Nephron (organoid): ENCODE measurements at regions not wholly inside any gene's neighbourhood (a gene's known extent, or its start where the extent isn't known, plus 50 kb on each side); places are given as distances from the start of the nearest gene placed in this dataset.
"Not testable (repeated sequence)": the region's sequence is repeated elsewhere in the genome, so short reads cannot be mapped to it uniquely, and the experiment has no call there.

ENCODE experiments used
- H3K27ac Mint-ChIP-seq, 3 experiments: 2 replicates each; pipeline ENCODE4 v1.8.0; 2020; ENCODE audit warnings: mixed read lengths in 3 of 3, mild to moderate bottlenecking in 2 of 3, moderate library complexity in 1 of 3
- H3K27me3 Mint-ChIP-seq: 2 replicates; pipeline ENCODE4 v1.8.0; 2021; ENCODE audit warnings: low read depth, mild to moderate bottlenecking, moderate library complexity, mixed read lengths
- H3K36me3 Mint-ChIP-seq: 2 replicates; pipeline ENCODE4 v1.8.0; 2020; ENCODE audit warnings: low read depth, mixed read lengths
- H3K4me1 Mint-ChIP-seq: 2 replicates; pipeline ENCODE4 v1.8.0; 2020; ENCODE audit warnings: mixed read lengths
- H3K4me3 Mint-ChIP-seq, 3 experiments: 2 replicates each; pipeline ENCODE4 v1.8.0; 2020; ENCODE audit warnings: mild to moderate bottlenecking in 3 of 3, mixed read lengths in 3 of 3, moderate library complexity in 2 of 3
- H3K9me3 Mint-ChIP-seq: 2 replicates; pipeline ENCODE4 v1.8.0; 2020; ENCODE audit warnings: mixed read lengths
- TF ChIP-seq, protein P1 (sequence below), 3 experiments: fragments of 200-600 bp; sonication (generic); IDR thresholded peaks; one replicate each; pipeline ENCODE4 v1.5.0; 2021; ENCODE audit warnings: antibody characterized with exemption in 3 of 3; ENCODE audit not compliant: unreplicated experiment in 3 of 3

DNA sequence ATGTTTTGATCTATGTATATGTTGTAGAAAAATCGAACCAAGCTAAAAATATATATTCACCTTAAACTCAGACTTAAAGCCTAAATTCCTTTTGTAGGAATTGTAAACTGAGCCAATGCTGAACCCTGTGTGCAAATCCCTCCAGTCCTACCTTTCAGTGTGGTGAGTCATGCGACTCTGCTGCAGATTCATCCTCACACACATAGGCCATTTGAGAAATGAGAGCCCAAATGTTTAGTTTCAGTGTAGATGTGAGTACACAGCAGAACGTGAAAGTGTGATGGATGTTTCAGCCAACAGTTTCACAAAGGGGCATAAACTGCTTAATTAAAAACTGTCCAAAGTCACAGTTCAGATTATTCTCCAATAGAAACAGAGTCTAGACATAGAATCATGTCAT is 193.2 kb downstream of the CDH19 start:
- Mint-ChIP-seq H3K4me1 (no peaks in the 10 kb centered on the region), H3K27ac (no peak overlapping the region), H3K4me3 (no peak overlapping the region), H3K9me3 (peaks cover 2% of the 10 kb centered on the region), H3K27me3 (no peaks in the 10 kb centered on the region), H3K36me3 (no peaks in the 10 kb centered on the region)
- TF ChIP-seq, protein P1, sequence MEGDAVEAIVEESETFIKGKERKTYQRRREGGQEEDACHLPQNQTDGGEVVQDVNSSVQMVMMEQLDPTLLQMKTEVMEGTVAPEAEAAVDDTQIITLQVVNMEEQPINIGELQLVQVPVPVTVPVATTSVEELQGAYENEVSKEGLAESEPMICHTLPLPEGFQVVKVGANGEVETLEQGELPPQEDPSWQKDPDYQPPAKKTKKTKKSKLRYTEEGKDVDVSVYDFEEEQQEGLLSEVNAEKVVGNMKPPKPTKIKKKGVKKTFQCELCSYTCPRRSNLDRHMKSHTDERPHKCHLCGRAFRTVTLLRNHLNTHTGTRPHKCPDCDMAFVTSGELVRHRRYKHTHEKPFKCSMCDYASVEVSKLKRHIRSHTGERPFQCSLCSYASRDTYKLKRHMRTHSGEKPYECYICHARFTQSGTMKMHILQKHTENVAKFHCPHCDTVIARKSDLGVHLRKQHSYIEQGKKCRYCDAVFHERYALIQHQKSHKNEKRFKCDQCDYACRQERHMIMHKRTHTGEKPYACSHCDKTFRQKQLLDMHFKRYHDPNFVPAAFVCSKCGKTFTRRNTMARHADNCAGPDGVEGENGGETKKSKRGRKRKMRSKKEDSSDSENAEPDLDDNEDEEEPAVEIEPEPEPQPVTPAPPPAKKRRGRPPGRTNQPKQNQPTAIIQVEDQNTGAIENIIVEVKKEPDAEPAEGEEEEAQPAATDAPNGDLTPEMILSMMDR (IDR thresholded peaks at IDR 0.05; ENCODE audit: unreplicated experiment in 3 of 3) = no peak

DNA sequence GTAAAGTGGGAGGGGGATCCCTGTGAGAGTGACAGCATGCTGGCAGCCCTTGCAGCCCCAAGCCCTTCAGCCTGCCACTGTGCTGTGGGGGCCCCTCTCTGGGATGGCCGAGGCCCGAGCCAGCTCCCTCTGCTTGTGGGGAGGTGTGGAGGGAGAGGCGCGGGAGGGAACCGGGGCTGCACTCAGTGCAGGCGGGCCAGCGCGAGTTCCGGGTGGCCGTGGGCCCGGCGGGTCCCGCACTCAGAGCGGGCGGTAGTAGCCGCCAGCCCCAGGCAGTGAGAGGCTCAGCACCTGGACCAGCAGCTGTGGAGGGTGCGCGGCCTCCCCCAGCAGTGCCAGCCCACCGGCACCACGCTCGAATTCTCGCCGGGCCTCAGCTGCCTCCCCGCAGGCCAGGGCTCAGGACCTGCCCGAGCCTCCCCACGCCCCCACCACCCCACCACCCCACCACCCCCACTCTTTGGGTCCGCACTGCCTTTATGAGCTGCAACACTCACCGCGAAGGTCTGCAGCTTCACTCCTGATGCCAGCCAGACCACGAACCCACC is 208.1 kb downstream of the CDH19 start:
- TF ChIP-seq, protein P1 (IDR thresholded peaks at IDR 0.05; ENCODE audit: unreplicated experiment in 3 of 3) = no peak
- Mint-ChIP-seq H3K4me3 (no peak overlapping the region), H3K4me1 (no peaks in the 10 kb centered on the region), H3K27ac (no peak overlapping the region), H3K9me3 (peaks cover 23% of the 10 kb centered on the region), H3K36me3 (no peaks in the 10 kb centered on the region), H3K27me3 (no peaks in the 10 kb centered on the region)

DNA sequence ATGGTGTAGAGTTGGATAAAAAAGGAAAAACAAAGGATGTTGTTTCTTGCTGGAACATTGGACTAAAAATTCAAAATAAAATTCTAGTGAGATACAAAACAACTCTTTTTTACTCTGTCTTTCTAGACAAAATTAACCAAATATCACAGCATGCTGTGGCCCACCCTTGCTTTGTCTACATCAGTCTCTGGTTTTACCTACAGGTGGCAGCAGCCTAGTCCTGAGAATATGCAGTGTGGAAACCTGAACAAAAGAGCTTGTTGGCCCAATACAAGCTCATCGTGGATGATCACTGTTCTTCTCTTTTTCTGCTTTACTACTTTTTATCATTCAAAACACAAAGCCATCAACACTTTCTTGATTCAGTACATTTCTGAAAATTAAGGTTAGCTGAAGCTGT is 210.4 kb downstream of the CDH19 start:
- no peak overlapping the region for H3K4me3 Mint-ChIP-seq
- peaks cover 31% of the 10 kb centered on the region for H3K9me3 Mint-ChIP-seq
- no peaks in the 10 kb centered on the region for H3K27me3 Mint-ChIP-seq
- H3K27ac Mint-ChIP-seq = no peak overlapping the region
- H3K36me3 Mint-ChIP-seq = peaks cover 4% of the 10 kb centered on the region
- TF ChIP-seq, protein P1 (IDR thresholded peaks at IDR 0.05; ENCODE audit: unreplicated experiment in 3 of 3) = no peak
- H3K4me1 Mint-ChIP-seq = no peaks in the 10 kb centered on the region

DNA sequence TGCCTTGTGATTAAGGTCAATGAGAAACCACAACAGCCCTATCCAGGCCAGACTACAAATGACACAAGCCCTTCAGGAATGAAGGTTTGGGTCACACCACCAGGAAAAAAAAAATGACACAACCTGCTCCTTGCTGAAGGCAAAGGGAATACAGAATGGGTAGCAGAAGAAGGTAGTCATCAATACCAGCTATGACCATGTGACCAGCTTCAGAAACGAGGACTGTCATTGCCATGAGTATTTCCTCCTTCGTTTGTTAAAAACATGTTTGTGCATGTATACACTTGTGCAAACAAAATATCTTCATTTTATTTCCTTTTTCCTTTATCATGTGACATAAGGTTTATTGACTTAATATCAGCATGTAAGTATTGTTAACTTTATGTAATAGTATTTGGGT is 226.6 kb downstream of the CDH19 start:
- Mint-ChIP-seq H3K4me1 (no peaks in the 10 kb centered on the region), H3K27ac (no peak overlapping the region), H3K9me3 (peaks cover 15% of the 10 kb centered on the region), H3K27me3 (no peaks in the 10 kb centered on the region), H3K36me3 (no peaks in the 10 kb centered on the region), H3K4me3 (no peak overlapping the region)
- TF ChIP-seq, protein P1 (IDR thresholded peaks at IDR 0.05; ENCODE audit: unreplicated experiment in 3 of 3) = no peak

DNA sequence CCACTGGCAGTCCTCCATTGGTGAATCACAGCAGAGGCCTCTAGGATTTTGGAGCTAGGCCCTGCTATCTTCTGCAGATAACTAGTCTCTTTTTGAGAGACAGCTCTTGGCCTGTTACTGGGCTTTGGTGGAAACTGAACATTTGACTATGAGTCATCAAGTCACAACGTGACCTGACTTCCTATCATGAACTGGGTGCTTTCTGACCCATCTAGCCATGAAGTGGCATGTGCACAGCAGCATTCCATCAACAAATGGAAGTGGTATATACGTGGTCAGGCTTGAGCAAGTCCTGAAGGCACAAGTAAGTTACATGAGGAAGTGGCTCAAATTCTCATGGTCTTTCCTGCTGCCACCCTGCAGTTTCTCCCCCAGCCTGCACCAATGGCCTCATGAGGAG is 228.5 kb downstream of the CDH19 start:
- peaks cover 19% of the 10 kb centered on the region for H3K9me3 Mint-ChIP-seq
- H3K4me3 Mint-ChIP-seq, H3K4me1 Mint-ChIP-seq, H3K27ac Mint-ChIP-seq, H3K27me3 Mint-ChIP-seq, H3K36me3 Mint-ChIP-seq: not testable (repeated sequence)

DNA sequence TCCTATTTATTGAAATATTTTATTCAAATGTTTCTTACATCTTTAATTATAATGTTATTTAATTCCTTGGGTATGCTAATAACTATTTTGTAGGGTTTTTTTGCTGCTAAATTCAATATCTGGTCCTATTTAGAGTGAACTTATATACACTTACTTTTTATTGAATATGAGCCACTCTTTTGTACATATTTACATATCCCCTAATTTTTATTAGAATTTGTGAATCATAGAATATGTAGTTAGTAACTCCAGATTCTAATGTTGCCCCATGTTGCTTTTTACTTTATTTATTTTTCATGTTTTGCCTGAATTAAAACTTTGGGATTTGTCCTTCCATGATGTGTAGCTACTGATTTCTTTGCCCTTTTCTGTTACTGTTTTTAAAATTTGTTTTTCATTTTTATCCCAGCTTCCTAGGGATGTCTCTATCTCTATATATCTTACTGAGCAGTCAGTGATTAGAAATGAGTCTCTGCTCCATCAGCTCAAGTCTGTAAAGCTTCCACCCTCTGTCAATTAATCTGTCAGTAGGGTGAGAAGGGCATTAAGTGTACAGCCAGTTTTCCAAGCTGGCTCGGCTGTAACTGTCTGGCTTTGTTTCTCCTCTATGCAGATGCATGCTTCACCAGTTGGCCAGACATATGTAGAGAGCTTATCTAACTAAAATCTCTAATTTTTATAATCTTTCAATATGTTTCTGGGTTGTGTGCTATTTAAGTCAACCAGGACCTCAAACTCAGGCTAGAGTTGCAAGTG is 256.9 kb downstream of the CDH19 start:
- TF ChIP-seq, protein P1 (IDR thresholded peaks at IDR 0.05; ENCODE audit: unreplicated experiment in 3 of 3) = no peak
- H3K36me3 Mint-ChIP-seq = no peaks in the 10 kb centered on the region
- H3K4me1 Mint-ChIP-seq = no peaks in the 10 kb centered on the region
- no peak overlapping the region for H3K4me3 Mint-ChIP-seq
- H3K27ac Mint-ChIP-seq = no peak overlapping the region
- no peaks in the 10 kb centered on the region for H3K27me3 Mint-ChIP-seq
- H3K9me3 Mint-ChIP-seq = no peaks in the 10 kb centered on the region
